K562 (cell line): ENCODE measurements at regions not wholly inside any gene's neighbourhood (a gene's known extent, or its start where the extent isn't known, plus 50 kb on each side); places are given as distances from the start of the nearest gene placed in this dataset.

Source experiments
- ATAC-seq: fragments of 200-7000 bp; cut with Tn5 transposase; 3 replicates; pipeline ENCODE4 v1.9.1; 2020; ENCODE audit warnings: moderate library complexity
- BruUV-seq: library from RNA; stranded (reverse); fragments of 400-500 nt; replicated peaks from 2 replicates; lab custom pipeline; 2021; lab: Mats Ljungman, UMichigan
- CTCF ChIA-PET: fragments of 300-600 bp; formaldehyde crosslinking; extraction: SDS; loops from one replicate; lab custom pipeline; 2021; ENCODE audit warnings: low intra/inter-chr PET ratio; lab: Yijun Ruan, JAX
- POLR2A ChIA-PET: fragments of 300-600, 350-650 bp; sonication (Branson Sonifier 250); formaldehyde crosslinking; extraction: SDS; loops from one replicate; lab custom pipeline; 2021; ENCODE audit warnings: antibody characterized with exemption, inconsistent platforms; lab: Yijun Ruan, JAX
- DNase-seq, 4 experiments: peaks; one replicate each; pipeline versions ENCODE4 v3.0.0 to v3.0.0-alpha.2; 2011 to 2018; ENCODE audit warnings: low spot score in 3 of 4, mixed read lengths in 3 of 4; ENCODE audit errors: extremely low read depth in 1 of 4
- FAIRE-seq: peaks from 2 replicates; lab custom pipeline; 2011; peaks lifted over from hg19 to GRCh38; lab: Jason Lieb, UNC
- H2AFZ ChIP-seq: 2 replicates; pipeline ENCODE4 v1.6.0; 2011; ENCODE audit warnings: low read depth, low read length, control low read depth, inconsistent platforms
- H3K27ac ChIP-seq: fragments of 200-600 bp; 3 replicates; pipeline ENCODE4 v1.8.0; 2011; ENCODE audit warnings: low read depth, mild to moderate bottlenecking, control low read depth, inconsistent platforms, low read length, moderate library complexity, mixed read lengths; ENCODE audit errors: extremely low read depth
- H3K27me3 ChIP-seq, 2 experiments: fragments of 300-600 bp in 1 of 2; 2 replicates in 1 of 2; 3 replicates in 1 of 2; pipeline versions ENCODE4 v1.6.0 to v1.8.0; 2011; ENCODE audit warnings: inconsistent platforms in 2 of 2, low read length in 2 of 2, mild to moderate bottlenecking in 1 of 2, mixed read lengths in 1 of 2, moderate library complexity in 1 of 2; ENCODE audit not compliant: control insufficient read depth in 2 of 2, insufficient read depth in 2 of 2
- H3K36me3 ChIP-seq: fragments of 300-600 bp; 3 replicates; pipeline ENCODE4 v1.8.0; 2011; ENCODE audit warnings: mild to moderate bottlenecking, low read length, inconsistent platforms; ENCODE audit not compliant: control insufficient read depth, insufficient read depth
- H3K4me1 ChIP-seq, 2 experiments: fragments of 200-600 bp in 1 of 2; replicated peaks in 1 of 2; 2 replicates in 1 of 2; 3 replicates in 1 of 2; pipeline versions ENCODE4 v1.5.1 to v1.8.0; 2011; ENCODE audit warnings: inconsistent platforms in 2 of 2, low read length in 2 of 2, mild to moderate bottlenecking in 1 of 2, mixed read lengths in 1 of 2, moderate library complexity in 1 of 2; ENCODE audit not compliant: control insufficient read depth in 2 of 2, insufficient read depth in 2 of 2
- H3K4me2 ChIP-seq: 2 replicates; pipeline ENCODE4 v1.6.1; 2011; ENCODE audit warnings: low read length, control low read depth, inconsistent platforms, mixed read lengths; ENCODE audit not compliant: insufficient read depth
- H3K4me3 ChIP-seq: fragments of 200-600 bp; sonication (generic), shearing (Covaris generic); 2 replicates; pipeline ENCODE4 v1.5.1; 2016; ENCODE audit warnings: control low read depth, inconsistent platforms
- H3K79me2 ChIP-seq: fragments of 200-600 bp; 3 replicates; pipeline ENCODE4 v1.8.0; 2011; ENCODE audit warnings: low read length, inconsistent platforms; ENCODE audit not compliant: control insufficient read depth, insufficient read depth
- H3K9ac ChIP-seq, 2 experiments: 2 replicates each; pipeline versions ENCODE4 v1.6.0 to v1.6.1; 2011; ENCODE audit warnings: low read depth in 2 of 2, low read length in 2 of 2, control low read depth in 1 of 2, inconsistent platforms in 1 of 2, mild to moderate bottlenecking in 1 of 2, mixed read lengths in 1 of 2; ENCODE audit not compliant: insufficient read depth in 1 of 2
- H3K9me1 ChIP-seq: one replicate; pipeline ENCODE4 v1.6.0; 2011; ENCODE audit warnings: inconsistent platforms, mild to moderate bottlenecking, low read length, moderate library complexity; ENCODE audit not compliant: control insufficient read depth, insufficient read depth
- H3K9me3 ChIP-seq: replicated peaks from 2 replicates; pipeline ENCODE4 v1.5.1; 2011; ENCODE audit warnings: low read depth, low read length, inconsistent platforms; ENCODE audit not compliant: control insufficient read depth, insufficient read depth
- H4K20me1 ChIP-seq: replicated peaks from 2 replicates; pipeline ENCODE4 v1.6.1; 2011; ENCODE audit warnings: low read length, inconsistent platforms, mixed read lengths; ENCODE audit not compliant: control insufficient read depth, insufficient read depth
- FOXA3 ChIP-seq, 2 experiments: fragments of 450-650 bp in 1 of 2; sonication (generic) in 1 of 2; formaldehyde crosslinking; IDR thresholded peaks in 1 of 2; conservative IDR thresholded peaks in 1 of 2; 2 replicates each; pipeline versions ENCODE4 v1.4.0 to v1.8.0; 2020 to 2022; ENCODE audit warnings: mild to moderate bottlenecking in 2 of 2, missing genetic modification reagents in 1 of 2
- HDAC3 ChIP-seq: fragments of 450-650 bp; IDR thresholded peaks from 2 replicates; pipeline ENCODE4 v1.6.1; 2018; ENCODE audit warnings: borderline replicate concordance, mild to moderate bottlenecking, moderate library complexity; ENCODE audit not compliant: partially characterized antibody
- IRF2 ChIP-seq: sonication (generic); formaldehyde crosslinking; IDR thresholded peaks from 2 replicates; pipeline ENCODE4 v1.8.1; 2022; ENCODE audit warnings: mild to moderate bottlenecking, missing genetic modification reagents
- MAFF ChIP-seq: IDR thresholded peaks from 2 replicates; pipeline ENCODE4 v1.6.1; 2012; ENCODE audit warnings: low read length, improper control_type of control experiment
- MEF2A ChIP-seq: IDR thresholded peaks from 2 replicates; pipeline ENCODE4 v1.6.1; 2011; ENCODE audit warnings: low read depth, mild to moderate bottlenecking, low read length, moderate library complexity; ENCODE audit not compliant: control insufficient read depth
- NR2C2 ChIP-seq, 2 experiments: fragments of 200-800 bp in 1 of 2; sonication (Bioruptor generic) in 1 of 2; sonication (generic) in 1 of 2; formaldehyde crosslinking in 1 of 2; IDR thresholded peaks; 2 replicates each; pipeline versions ENCODE4 v1.6.1 to v1.8.0; 2016 to 2022; ENCODE audit warnings: mild to moderate bottlenecking in 1 of 2, missing compliant biosample characterization in 1 of 2, missing genetic modification characterization in 1 of 2, missing genetic modification reagents in 1 of 2
- SMAD3 ChIP-seq: fragments of 450-650 bp; formaldehyde crosslinking; conservative IDR thresholded peaks from 2 replicates; pipeline ENCODE4 v1.4.0; 2020; ENCODE audit warnings: mild to moderate bottlenecking
- SMARCA4 ChIP-seq: fragments of 450-650 bp; IDR thresholded peaks from 2 replicates; pipeline ENCODE4 v1.6.1; 2016
- STAG1 ChIP-seq: sonication (generic); formaldehyde crosslinking; IDR thresholded peaks from 2 replicates; pipeline ENCODE4 v1.5.0; 2020; ENCODE audit warnings: missing genetic modification reagents, borderline replicate concordance
- WGBS: fragments of 100-300 bp; shearing (Covaris generic); methylation state at CpG from one replicate; pipeline ENCODE4 v1.1.6; 2016; ENCODE audit warnings: low coverage, mixed read lengths; ENCODE audit not compliant: insufficient coverage; ENCODE audit errors: missing lambda C conversion rate; 5-methylcytosine and 5-hydroxymethylcytosine counted together
- in situ Hi-C: fragments of 300-500 bp; cut with MboI; formaldehyde crosslinking; loops from 4 replicates; pipeline ENCODE4 v1.15.0; 2018; ENCODE audit warnings: inconsistent platforms, mixed read lengths
- intact Hi-C: fragments of 100-400 bp; cut with micrococcal nuclease; formaldehyde crosslinking; loops from 2 replicates; pipeline ENCODE4 v1.14.2; 2022

- FAIRE-seq (no peak), DNase-seq (peak in 1 of 4 experiments; percentile 9), ATAC-seq (no peak)
- Histone ChIP-seq H3K27me3 (no peaks in the 10 kb centered on the region), H3K9me1 (no peaks in the 10 kb centered on the region), H3K9me3 (no peaks in the 10 kb centered on the region; the same call in 1 of the 2 replicates), H3K4me2 (no peak overlapping the region), H3K4me1 (no peaks in the 10 kb centered on the region), H3K36me3 (no peaks in the 10 kb centered on the region), H3K27ac (no peak overlapping the region), H4K20me1 (no peaks in the 10 kb centered on the region), H3K79me2 (no peaks in the 10 kb centered on the region), H3K4me3 (no peak overlapping the region), H3K9ac (no peak overlapping the region), H2AFZ (no peak overlapping the region)
- ChIA-PET CTCF (no interaction called here), POLR2A (no interaction called here)
- intact Hi-C loops (no loop called here), in situ Hi-C loops (no loop called here)
- TF ChIP-seq MEF2A (no peak), FOXA3 (CRISPR knock-in tag; conservative IDR thresholded peaks at IDR 0.05 in 1 of 2, IDR thresholded peaks at IDR 0.05 in 1 of 2) (no peak), MAFF (no peak), IRF2 (no peak), NR2C2 (CRISPR knock-in tag; IDR thresholded peaks at IDR 0.05) (no peak), NR2C2 (tag; IDR thresholded peaks at IDR 0.05) (no peak), SMAD3 (CRISPR knock-in tag) (no peak), HDAC3 (no peak), SMARCA4 (no peak), STAG1 (CRISPR knock-in tag) (no peak)
- 4% methylated on average over 6 of the region's 6 CpGs for WGBS
- BruUV-seq, result no TSS peak
These were observed 392.2 kb downstream of the ETS1 start for GRCh38 chr11:128195057-128195751.
